ENCODE measurements at regions not wholly inside any gene's neighbourhood (a gene's known extent, or its start where the extent isn't known, plus 50 kb on each side); places are given as distances from the start of the nearest gene placed in this dataset.

DNA sequence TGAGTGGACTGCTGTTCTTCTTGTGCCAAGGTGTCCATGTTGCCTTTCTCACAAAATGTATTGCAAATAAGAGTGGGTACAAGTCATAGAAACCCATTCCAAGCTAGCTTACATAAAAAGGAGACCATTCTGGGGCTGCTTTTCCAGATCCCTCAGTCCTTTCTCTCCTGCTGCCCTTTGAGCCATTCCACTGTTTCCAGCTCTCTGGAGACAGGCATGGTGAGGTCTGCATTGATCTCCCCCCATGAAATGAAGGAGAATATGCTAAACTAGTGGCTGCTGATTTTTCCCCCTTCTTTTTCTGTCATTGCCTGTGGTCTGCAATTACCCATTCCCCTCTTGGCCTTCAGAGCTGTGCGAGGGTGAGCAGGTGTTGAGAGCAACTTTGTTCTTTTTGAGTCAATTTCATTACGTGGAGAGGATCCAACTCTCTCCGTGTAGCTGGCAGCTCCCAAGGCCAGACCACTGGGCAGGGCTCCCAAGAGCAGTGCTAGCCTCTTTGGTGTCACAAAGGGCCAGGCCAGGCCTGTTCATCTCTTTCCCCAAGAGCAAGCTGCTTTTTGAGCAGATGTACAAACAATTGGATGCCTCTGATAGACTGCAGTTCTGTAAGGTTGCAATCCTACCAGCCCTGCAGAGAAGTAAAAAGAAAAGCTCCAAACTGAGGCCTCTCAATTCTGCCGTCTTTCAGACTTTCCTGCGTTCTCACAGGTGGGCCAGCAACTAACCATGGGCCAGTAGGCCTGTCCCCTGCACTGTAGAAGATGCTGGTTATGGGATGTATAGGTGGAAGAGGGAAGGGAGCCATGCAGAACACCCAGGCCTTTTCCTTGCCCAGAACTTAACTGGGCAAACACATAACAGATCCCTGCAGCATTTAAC is 96.1 kb upstream of the ARMC2 start:
- ChIA-PET POLR2A (no interaction called here), CTCF (interaction anchor here (0.6 kb wide), 1 partner anchor 72 kb away, joined by 3 read pairs; no protein-coding TSS in a partner anchor)

DNA sequence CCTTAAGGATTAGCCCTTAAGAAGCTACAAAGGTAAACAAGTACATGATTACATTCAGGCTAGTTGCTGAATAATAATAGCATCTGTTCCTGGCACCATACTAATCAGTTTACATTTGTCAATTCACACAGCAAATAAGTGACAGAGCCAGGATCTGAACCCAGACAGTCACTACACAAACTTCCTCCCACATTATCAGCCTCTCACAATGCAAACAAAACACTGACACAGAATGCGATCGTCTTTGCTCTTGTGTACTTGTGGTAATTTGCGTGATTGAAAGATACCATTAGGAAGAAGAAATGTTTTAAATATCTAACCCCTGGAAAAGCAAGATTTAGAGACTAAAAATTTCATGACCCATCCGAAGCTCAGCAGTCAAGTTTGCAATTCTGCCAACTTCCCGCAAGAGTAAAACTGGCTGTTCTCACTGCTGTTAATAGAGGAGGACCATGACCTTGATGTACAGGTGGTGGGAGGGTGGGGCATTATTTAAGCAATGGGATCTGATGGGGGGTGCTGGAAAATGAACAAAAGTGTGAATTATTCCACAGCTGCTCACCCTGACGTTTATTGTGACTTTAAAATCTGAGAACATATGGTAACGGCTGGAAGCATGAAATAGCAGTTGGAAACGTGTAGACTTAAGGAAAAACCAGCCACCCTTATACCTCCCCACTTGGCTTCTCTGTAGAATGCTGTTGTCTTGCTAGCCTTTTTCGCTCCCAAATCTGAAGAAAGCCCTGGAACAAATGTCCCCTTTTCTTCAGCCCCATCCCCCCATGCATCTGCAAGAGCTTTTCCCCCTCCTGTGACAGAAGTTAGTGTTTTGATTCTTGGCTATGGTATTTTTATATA is 95.3 kb upstream of the ARMC2 start:
- TF ChIP-seq, protein P1, sequence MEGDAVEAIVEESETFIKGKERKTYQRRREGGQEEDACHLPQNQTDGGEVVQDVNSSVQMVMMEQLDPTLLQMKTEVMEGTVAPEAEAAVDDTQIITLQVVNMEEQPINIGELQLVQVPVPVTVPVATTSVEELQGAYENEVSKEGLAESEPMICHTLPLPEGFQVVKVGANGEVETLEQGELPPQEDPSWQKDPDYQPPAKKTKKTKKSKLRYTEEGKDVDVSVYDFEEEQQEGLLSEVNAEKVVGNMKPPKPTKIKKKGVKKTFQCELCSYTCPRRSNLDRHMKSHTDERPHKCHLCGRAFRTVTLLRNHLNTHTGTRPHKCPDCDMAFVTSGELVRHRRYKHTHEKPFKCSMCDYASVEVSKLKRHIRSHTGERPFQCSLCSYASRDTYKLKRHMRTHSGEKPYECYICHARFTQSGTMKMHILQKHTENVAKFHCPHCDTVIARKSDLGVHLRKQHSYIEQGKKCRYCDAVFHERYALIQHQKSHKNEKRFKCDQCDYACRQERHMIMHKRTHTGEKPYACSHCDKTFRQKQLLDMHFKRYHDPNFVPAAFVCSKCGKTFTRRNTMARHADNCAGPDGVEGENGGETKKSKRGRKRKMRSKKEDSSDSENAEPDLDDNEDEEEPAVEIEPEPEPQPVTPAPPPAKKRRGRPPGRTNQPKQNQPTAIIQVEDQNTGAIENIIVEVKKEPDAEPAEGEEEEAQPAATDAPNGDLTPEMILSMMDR (IDR thresholded peaks at IDR 0.05; ENCODE audit: insufficient read depth, low read depth, low read length): no peak
- ChIA-PET POLR2A (no interaction called here), CTCF (interaction anchor here (0.6 kb wide), 1 partner anchor 71 kb away, joined by 3 read pairs; no protein-coding TSS in a partner anchor)
- no peak for DNase-seq (ENCODE audit: low read depth)
- H3K4me3 ChIP-seq (ENCODE audit: low read depth, low read length): no peak overlapping the region
- no peaks in the 10 kb centered on the region; the same call in 1 of the 2 replicates for H3K27me3 ChIP-seq (ENCODE audit: control insufficient read depth, insufficient read depth, low read length)
- H3K36me3 ChIP-seq (ENCODE audit: control insufficient read depth, insufficient read depth, low read length): no peaks in the 10 kb centered on the region

More for the DNA sequence above, 96.1 kb upstream of the ARMC2 start:
- no peaks in the 10 kb centered on the region for H3K36me3 ChIP-seq (ENCODE audit: control insufficient read depth, insufficient read depth, low read length)
- H3K27me3 ChIP-seq (ENCODE audit: control insufficient read depth, insufficient read depth, low read length): no peaks in the 10 kb centered on the region; the same call in 1 of the 2 replicates
- TF ChIP-seq, protein P1 (IDR thresholded peaks at IDR 0.05; ENCODE audit: insufficient read depth, low read depth, low read length): no peak
- no peak for DNase-seq (ENCODE audit: low read depth)
- H3K4me3 ChIP-seq (ENCODE audit: low read depth, low read length): no peak overlapping the region

DNA sequence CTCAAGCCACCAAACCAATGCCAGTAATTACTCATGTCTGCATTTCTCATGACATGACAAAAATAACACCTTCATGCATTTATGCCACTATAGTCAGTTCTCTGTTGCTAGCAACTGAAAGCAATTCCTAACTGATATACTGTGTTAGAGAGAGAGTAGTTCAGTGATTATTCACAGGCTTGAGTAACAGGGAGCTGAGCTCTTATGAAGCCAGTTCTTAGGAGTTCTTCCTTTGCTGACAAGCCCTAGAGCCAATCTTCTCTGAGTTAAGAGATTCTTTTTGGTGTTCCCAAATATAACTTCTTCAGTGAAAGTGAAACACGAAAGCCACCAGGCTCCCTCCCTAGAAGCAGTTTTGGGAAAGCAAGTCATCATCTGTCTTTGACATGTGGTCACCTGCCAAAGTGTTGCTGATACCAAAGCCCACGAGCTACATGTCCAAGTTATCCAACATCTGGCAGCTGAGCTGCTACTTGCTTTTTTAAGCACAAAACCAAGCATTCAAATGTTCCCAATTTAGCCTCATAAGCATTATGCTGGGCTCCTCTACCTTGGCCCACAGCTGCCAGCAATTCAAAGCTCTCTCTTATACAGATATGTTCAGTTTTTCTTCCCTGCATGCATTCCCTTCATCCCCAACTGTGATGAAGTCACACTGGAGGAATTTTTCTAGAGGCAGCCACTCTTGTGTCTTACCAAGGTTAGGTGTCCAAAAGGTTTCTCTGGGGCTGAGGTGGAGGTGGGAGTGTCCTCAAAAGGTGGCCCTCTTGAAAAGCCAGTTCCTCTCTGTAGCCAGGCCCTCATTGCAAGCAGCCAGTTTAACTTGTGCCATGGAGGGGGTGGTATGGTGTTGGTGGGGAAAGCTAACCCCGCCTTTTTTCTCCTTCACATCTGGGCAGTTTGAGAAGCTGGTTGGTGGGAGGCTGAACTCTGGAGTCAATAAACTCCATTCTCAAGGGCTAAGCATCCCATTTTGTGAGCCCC is 92.7 kb upstream of the ARMC2 start:
- Histone ChIP-seq H3K36me3 (ENCODE audit: control insufficient read depth, insufficient read depth, low read length) (no peaks in the 10 kb centered on the region), H3K4me3 (ENCODE audit: low read depth, low read length) (no peak overlapping the region), H3K27me3 (ENCODE audit: control insufficient read depth, insufficient read depth, low read length) (no peaks in the 10 kb centered on the region; the same call in 1 of the 2 replicates)
- no peak for DNase-seq (ENCODE audit: low read depth)
- CTCF ChIA-PET: no interaction called here
- TF ChIP-seq, protein P1 (IDR thresholded peaks at IDR 0.05; ENCODE audit: insufficient read depth, low read depth, low read length): no peak
- POLR2A ChIA-PET: interaction anchor here (0.5 kb wide), 1 partner anchor 339 kb away, joined by 4 read pairs; the partner anchor contains the start of gene CEP57L1

DNA sequence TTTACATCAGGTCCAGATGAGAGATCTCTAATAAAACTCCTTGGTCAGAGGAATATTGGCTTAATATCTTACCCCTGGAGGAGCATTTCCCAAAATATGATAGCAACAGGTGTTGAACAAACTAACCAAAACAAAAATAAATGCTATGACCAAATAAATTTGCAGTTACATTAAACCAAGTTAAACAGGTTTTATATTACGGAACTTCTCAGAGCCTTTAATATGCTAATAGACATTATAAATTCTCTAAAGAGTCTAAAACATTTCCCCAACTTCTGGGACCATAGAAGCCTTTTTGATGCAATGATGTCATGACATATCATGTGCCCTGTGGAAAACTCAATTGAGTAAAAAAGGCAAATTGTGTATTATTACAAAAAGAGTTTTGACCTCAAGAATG is 90.9 kb upstream of the ARMC2 start:
- no peaks in the 10 kb centered on the region for H3K36me3 ChIP-seq (ENCODE audit: control insufficient read depth, insufficient read depth, low read length)
- POLR2A ChIA-PET: no interaction called here
- CTCF ChIA-PET: no interaction called here

More for the DNA sequence above, 90.9 kb upstream of the ARMC2 start:
- Histone ChIP-seq H3K27me3 (ENCODE audit: control insufficient read depth, insufficient read depth, low read length) (no peaks in the 10 kb centered on the region), H3K4me3 (ENCODE audit: low read depth, low read length) (no peak overlapping the region)
- TF ChIP-seq, protein P1 (IDR thresholded peaks at IDR 0.05; ENCODE audit: insufficient read depth, low read depth, low read length): no peak
- DNase-seq (ENCODE audit: low read depth): no peak
